Muscle of leg (tissue), 3 donors: ENCODE measurements at regions not wholly inside any gene's neighbourhood (a gene's known extent, or its start where the extent isn't known, plus 50 kb on each side); places are given as distances from the start of the nearest gene placed in this dataset.
A peak's percentile ranks its signal among the peaks of the same experiment; 100 is the strongest.

Experiments
- DNase-seq: peaks from one replicate; pipeline ENCODE4 v3.0.0; 2013
- H3K27ac ChIP-seq: one replicate; pipeline ENCODE4 v1.5.1; 2013; ENCODE audit warnings: mild to moderate bottlenecking, low read length, control low read depth
- H3K27me3 ChIP-seq: one replicate; pipeline ENCODE4 v1.6.1; 2013; ENCODE audit warnings: low read length; ENCODE audit not compliant: control insufficient read depth, insufficient read depth
- H3K36me3 ChIP-seq: one replicate; pipeline ENCODE4 v1.6.1; 2013; ENCODE audit warnings: low read length; ENCODE audit not compliant: control insufficient read depth, insufficient read depth
- H3K4me1 ChIP-seq: one replicate; pipeline ENCODE4 v1.6.1; 2013; ENCODE audit warnings: low read length; ENCODE audit not compliant: control insufficient read depth, insufficient read depth
- H3K4me3 ChIP-seq: one replicate; pipeline ENCODE4 v1.5.1; 2013; ENCODE audit warnings: low read length, control low read depth
- H3K9me3 ChIP-seq: replicated peaks from 2 replicates; pipeline ENCODE4 v1.6.1; 2013; ENCODE audit warnings: low read depth, low read length; ENCODE audit not compliant: control insufficient read depth
- WGBS: methylation state at CpG from one replicate; pipeline ENCODE4 v1.1.5; 2013; ENCODE audit warnings: missing lambda C conversion rate; ENCODE audit not compliant: insufficient coverage; 5-methylcytosine and 5-hydroxymethylcytosine counted together

GRCh38 chr3:26171006-26171405 is 381.1 kb downstream of the OXSM start:
- Histone ChIP-seq H3K4me3 (no peak overlapping the region), H3K27ac (no peak overlapping the region), H3K9me3 (no peaks in the 10 kb centered on the region), H3K4me1 (no peaks in the 10 kb centered on the region), H3K36me3 (no peaks in the 10 kb centered on the region), H3K27me3 (no peaks in the 10 kb centered on the region)
- no peak for DNase-seq

- Histone ChIP-seq H3K27ac (no peak overlapping the region), H3K9me3 (no peaks in the 10 kb centered on the region), H3K36me3 (no peaks in the 10 kb centered on the region), H3K27me3 (no peaks in the 10 kb centered on the region), H3K4me3 (no peak overlapping the region), H3K4me1 (no peaks in the 10 kb centered on the region)
- no peak for DNase-seq
- WGBS = no CpG with 5 or more reads among the region's 1 CpG
Observed at GRCh38 chr3:26191556-26191955, 401.7 kb downstream of the OXSM start.

GRCh38 chr3:26193558-26193957 is 403.7 kb downstream of the OXSM start:
- no peaks in the 10 kb centered on the region for H3K36me3 ChIP-seq
- no peaks in the 10 kb centered on the region for H3K4me1 ChIP-seq
- no peak overlapping the region for H3K27ac ChIP-seq
- no peaks in the 10 kb centered on the region for H3K9me3 ChIP-seq
- WGBS = no CpG with 5 or more reads among the region's 3 CpGs
- DNase-seq = no peak
- no peak overlapping the region for H3K4me3 ChIP-seq
- no peaks in the 10 kb centered on the region for H3K27me3 ChIP-seq

- no peak overlapping the region for H3K27ac ChIP-seq
- DNase-seq = peak; percentile 6
- H3K36me3 ChIP-seq = no peaks in the 10 kb centered on the region
- H3K4me3 ChIP-seq = no peak overlapping the region
- no peaks in the 10 kb centered on the region for H3K27me3 ChIP-seq
- no peaks in the 10 kb centered on the region for H3K4me1 ChIP-seq
- H3K9me3 ChIP-seq = no peaks in the 10 kb centered on the region
Observed at GRCh38 chr3:26196781-26197180, 406.9 kb downstream of the OXSM start.

- H3K36me3 ChIP-seq = no peaks in the 10 kb centered on the region
- no CpG with 5 or more reads among the region's 2 CpGs for WGBS
- no peaks in the 10 kb centered on the region for H3K9me3 ChIP-seq
- H3K4me3 ChIP-seq = no peak overlapping the region
- no peak overlapping the region for H3K27ac ChIP-seq
- no peaks in the 10 kb centered on the region for H3K4me1 ChIP-seq
- no peak for DNase-seq
- no peaks in the 10 kb centered on the region for H3K27me3 ChIP-seq
Observed at GRCh38 chr3:26198609-26199008, 408.7 kb downstream of the OXSM start.

- H3K9me3 ChIP-seq = no peaks in the 10 kb centered on the region
- H3K27me3 ChIP-seq = no peaks in the 10 kb centered on the region
- 85% methylated on average over 3 of the region's 3 CpGs for WGBS
- no peak for DNase-seq
- H3K4me3 ChIP-seq = no peak overlapping the region
- no peak overlapping the region for H3K27ac ChIP-seq
- no peaks in the 10 kb centered on the region for H3K4me1 ChIP-seq
- H3K36me3 ChIP-seq = no peaks in the 10 kb centered on the region
Observed at GRCh38 chr3:26202169-26202568, 412.3 kb downstream of the OXSM start.

- Histone ChIP-seq H3K36me3 (no peaks in the 10 kb centered on the region), H3K27me3 (no peaks in the 10 kb centered on the region), H3K27ac (no peak overlapping the region), H3K4me1 (no peaks in the 10 kb centered on the region), H3K9me3 (no peaks in the 10 kb centered on the region), H3K4me3 (no peak overlapping the region)
- WGBS = no CpG with 5 or more reads among the region's 1 CpG
- DNase-seq = no peak
Observed at GRCh38 chr3:26205475-26205874, 415.6 kb downstream of the OXSM start.

- no peak overlapping the region for H3K27ac ChIP-seq
- no peaks in the 10 kb centered on the region for H3K4me1 ChIP-seq
- no peak overlapping the region for H3K4me3 ChIP-seq
- no peak for DNase-seq
- H3K27me3 ChIP-seq = no peaks in the 10 kb centered on the region
- H3K36me3 ChIP-seq = no peaks in the 10 kb centered on the region
- H3K9me3 ChIP-seq = no peaks in the 10 kb centered on the region
- no CpG with 5 or more reads among the region's 4 CpGs for WGBS
Observed at GRCh38 chr3:26208201-26208600, 414.4 kb upstream of the LRRC3B start.

GRCh38 chr3:26229801-26230200 is 392.8 kb upstream of the LRRC3B start:
- H3K36me3 ChIP-seq = no peaks in the 10 kb centered on the region
- H3K27ac ChIP-seq = no peak overlapping the region
- no peaks in the 10 kb centered on the region for H3K27me3 ChIP-seq
- no peak overlapping the region for H3K4me3 ChIP-seq
- no CpG with 5 or more reads among the region's 2 CpGs for WGBS
- H3K4me1 ChIP-seq = no peaks in the 10 kb centered on the region
- no peaks in the 10 kb centered on the region for H3K9me3 ChIP-seq
- peak; percentile 25 for DNase-seq

GRCh38 chr3:26233374-26233773 is 389.2 kb upstream of the LRRC3B start:
- DNase-seq = no peak
- WGBS = no CpG with 5 or more reads among the region's 4 CpGs
- H3K27ac ChIP-seq = no peak overlapping the region
- no peaks in the 10 kb centered on the region for H3K36me3 ChIP-seq
- no peak overlapping the region for H3K4me3 ChIP-seq
- no peaks in the 10 kb centered on the region for H3K27me3 ChIP-seq
- H3K9me3 ChIP-seq = no peaks in the 10 kb centered on the region
- H3K4me1 ChIP-seq = no peaks in the 10 kb centered on the region

GRCh38 chr3:26236531-26236930 is 386.0 kb upstream of the LRRC3B start:
- Histone ChIP-seq H3K4me1 (no peaks in the 10 kb centered on the region), H3K27me3 (no peaks in the 10 kb centered on the region), H3K9me3 (no peaks in the 10 kb centered on the region), H3K27ac (peak overlapping the region; percentile 4), H3K36me3 (no peaks in the 10 kb centered on the region), H3K4me3 (no peak overlapping the region)
- WGBS = no CpG with 5 or more reads among the region's 2 CpGs
- peak; percentile 94 for DNase-seq
